Tongue (tissue), 1 donor: ENCODE measurements at regions not wholly inside any gene's neighbourhood (a gene's known extent, or its start where the extent isn't known, plus 50 kb on each side); places are given as distances from the start of the nearest gene placed in this dataset.
"Not testable (repeated sequence)": the region's sequence is repeated elsewhere in the genome, so short reads cannot be mapped to it uniquely, and the experiment has no call there.

ENCODE experiments used
- DNase-seq: peaks from one replicate; pipeline ENCODE4 v3.0.0-alpha.2; 2015

- no peak for DNase-seq
Measured at GRCh38 chr2:65602603-65603235, 170.3 kb upstream of the SPRED2 start.

DNA sequence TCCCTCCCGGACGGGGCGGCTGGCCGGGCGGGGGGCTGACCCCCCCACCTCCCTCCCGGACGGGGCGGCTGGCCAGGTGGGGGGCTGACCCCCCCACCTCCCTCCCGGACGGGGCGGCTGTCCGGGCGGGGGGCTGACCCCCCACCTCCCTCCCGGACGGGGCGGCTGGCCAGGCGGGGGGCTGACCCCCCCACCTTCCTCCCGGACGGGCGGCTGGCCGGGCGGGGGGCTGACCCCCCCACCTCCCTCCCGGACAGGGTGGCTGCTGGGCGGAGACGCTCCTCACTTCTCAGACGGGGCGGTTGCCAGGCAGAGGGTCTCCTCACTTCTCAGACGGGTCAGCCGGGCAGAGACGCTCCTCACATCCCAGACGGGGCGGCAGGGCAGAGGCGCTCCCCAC, 168.5 kb upstream of the SPRED2 start:
- not testable (repeated sequence) for DNase-seq

DNA sequence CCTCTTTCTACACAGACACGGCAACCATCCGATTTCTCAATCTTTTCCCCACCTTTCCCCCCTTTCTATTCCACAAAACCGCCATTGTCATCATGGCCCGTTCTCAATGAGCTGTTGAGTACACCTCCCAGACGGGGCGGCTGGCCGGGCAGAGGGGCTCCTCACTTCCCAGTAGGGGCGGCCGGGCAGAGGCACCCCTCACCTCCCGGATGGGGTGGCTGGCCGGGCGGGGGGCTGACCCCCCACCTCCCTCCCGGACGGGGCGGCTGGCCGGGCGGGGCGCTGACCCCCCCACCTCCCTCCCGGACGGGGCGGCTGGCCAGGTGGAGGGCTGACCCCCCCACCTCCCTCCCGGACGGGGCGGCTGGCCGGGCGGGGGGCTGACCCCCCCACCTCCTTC, 168.0 kb upstream of the SPRED2 start:
- DNase-seq = not testable (repeated sequence)

DNA sequence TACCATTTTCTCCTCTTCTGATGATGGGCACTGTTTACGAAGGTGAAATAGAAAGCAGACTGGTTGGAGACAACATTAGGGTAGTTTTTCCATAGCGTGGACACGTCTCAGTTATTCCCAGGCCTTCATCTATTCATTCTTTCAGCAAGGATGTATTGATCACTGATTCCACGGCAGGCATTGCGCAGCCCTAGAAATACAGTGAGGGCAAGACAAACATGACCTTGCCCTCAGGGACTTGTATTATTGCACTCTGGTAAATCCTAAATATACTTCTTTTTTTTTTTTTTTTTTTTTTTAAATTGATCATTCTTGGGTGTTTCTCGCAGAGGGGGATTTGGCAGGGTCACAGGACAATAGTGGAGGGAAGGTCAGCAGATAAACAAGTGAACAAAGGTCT, 167.3 kb upstream of the SPRED2 start:
- no peak for DNase-seq

GRCh38 chr2:65598996-65599395, 166.6 kb upstream of the SPRED2 start:
- no peak for DNase-seq

GRCh38 chr2:65598264-65598663, 165.9 kb upstream of the SPRED2 start:
- DNase-seq = no peak

DNA sequence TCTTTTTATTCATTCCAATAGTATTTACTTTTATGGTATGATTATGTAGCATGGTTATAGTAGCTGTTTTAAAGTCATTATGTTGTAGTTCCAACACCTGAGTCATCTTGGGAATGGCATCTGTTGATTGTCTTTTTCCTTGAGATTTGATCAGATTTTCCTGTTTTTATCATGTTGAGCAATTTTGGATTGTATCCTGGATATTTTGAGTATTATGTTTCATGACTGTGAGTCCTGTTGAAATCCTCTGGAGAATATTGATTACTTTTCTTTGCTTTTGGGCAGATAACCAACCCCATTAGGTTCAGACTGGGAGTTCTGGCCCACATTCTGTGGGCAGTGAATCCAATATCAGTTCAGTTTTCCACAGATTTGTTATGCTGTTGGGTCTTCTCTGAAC, 163.2 kb upstream of the SPRED2 start:
- DNase-seq = no peak

GRCh38 chr2:65594150-65594549, 161.8 kb upstream of the SPRED2 start:
- no peak for DNase-seq

DNA sequence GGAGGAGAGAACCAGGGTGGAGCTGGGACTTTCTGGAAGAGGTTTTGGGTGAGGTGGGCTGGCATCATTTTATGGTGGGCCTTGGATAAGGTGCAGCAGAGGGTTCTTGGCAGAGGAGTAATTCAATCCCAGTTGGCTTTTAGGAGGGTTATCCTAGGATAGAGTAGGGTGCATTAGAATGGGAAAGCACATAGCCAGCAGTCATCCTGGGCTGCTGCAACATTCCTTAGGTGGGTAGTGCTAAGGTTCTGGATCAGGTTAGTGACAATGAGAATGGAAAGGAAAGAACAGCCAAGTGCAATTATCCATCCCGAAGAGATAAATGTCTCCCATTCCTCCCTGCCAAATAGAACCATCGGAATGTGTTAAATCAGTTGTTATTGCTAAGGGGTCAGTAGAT, 157.3 kb upstream of the SPRED2 start:
- DNase-seq = no peak

DNA sequence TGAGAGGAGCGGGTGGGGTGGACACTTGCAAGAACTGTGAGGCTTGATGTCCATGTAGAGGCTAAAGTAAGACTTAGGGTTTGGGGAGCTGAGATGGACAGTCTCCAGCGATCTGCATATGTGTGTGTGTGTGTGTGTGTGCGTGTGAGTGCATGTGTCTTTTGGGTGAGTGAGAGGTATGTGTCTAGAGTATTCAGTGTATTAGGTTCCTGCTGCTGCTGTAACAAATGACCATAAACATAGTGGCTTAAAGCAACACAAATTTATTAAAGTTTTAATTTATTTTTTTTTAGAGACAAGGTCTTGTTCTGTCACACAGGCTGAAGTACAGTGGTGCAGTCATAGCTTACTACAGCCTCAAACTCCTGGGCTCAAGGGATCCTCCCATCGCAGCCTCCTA, 155.4 kb upstream of the SPRED2 start:
- no peak for DNase-seq

- DNase-seq = no peak
Measured at GRCh38 chr2:65586516-65586915, 154.1 kb upstream of the SPRED2 start.

GRCh38 chr2:65583061-65583460, 150.7 kb upstream of the SPRED2 start:
- no peak for DNase-seq

- DNase-seq = no peak
Measured at GRCh38 chr2:65582364-65582763, 150.0 kb upstream of the SPRED2 start.

- DNase-seq = no peak
Measured at GRCh38 chr2:65580824-65581223, 148.4 kb upstream of the SPRED2 start.

GRCh38 chr2:65579506-65580235, 147.3 kb upstream of the SPRED2 start:
- DNase-seq = no peak

DNA sequence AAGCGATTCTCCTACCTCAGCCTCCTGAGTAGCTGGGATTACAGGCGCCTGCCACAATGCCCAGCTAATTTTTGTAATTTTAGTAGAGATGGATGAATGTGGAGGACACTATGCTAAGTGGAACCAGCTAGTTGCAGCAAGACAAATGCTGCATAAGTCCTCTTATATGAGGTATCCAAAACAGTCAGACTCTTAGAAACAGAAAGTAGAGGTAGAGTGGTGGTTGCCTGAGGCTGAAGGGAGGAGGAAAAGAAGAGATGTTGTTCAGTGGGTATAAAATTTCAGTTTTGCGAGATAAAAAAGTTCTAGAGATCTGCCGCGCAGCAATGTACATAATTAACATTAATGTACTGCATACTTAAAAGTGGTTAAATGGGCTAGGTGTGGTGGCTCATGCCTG, 145.3 kb upstream of the SPRED2 start:
- no peak for DNase-seq

DNA sequence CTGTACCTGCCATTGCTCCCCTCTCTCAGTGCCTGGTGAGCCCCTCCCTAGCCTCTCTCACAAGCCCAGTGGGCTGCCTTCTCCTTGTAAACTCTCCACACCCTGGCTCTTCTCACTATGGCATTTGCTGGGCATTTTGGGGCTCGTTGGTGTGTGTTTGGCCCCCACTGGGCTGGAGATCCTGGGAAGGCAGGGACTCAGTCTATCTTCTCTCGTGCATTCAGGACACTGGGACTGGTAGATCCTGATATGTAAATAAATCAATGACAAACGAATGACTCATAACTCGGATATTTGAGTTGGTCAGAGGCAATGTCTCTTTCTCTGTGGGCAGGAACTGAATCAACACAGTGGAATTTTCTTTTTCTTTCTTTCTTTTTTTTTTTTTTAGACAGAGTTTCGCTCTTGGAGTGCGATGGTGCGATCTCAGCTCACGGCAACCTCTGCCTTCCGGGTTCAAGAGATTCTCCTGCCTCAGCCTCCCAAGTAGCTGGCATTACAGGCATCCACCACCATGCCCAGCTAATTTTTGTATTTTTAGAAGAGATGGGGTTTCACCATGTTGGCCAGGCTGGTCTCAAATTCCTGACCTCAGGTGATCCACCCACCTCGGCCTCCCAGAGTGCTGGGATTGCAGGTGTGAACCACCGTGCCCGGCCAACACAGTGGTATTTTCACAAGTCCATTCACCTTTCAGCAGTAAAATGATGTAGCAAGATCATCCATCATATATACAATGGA, 144.6 kb upstream of the SPRED2 start:
- no peak for DNase-seq

GRCh38 chr2:65576278-65576677, 143.9 kb upstream of the SPRED2 start:
- no peak for DNase-seq

GRCh38 chr2:65574993-65575392, 142.6 kb upstream of the SPRED2 start:
- peak; percentile 67 for DNase-seq

GRCh38 chr2:65568656-65569440, 136.4 kb upstream of the SPRED2 start:
- not testable (repeated sequence) for DNase-seq

DNA sequence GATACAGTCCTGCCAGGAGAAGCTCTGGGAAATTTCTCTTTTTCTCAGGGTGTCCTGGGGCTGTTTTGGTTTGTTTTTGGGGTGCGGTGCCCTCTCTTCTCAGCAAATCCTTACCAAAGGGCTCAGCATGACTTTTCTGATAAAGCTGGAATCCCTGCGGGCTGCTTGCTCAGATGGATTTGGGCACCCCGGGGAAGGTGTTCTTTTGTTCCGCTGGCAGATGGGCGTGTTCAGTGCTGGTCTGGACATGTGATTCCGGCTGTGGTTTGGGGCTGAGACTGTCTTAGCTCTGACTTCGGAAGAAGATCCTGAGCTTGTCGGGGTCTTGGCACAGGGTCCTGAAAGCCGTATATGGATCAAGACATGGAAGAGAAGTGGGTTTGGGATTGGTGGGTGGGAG, 134.2 kb upstream of the SPRED2 start:
- DNase-seq = peak; percentile 50

GRCh38 chr2:65565681-65566080, 133.3 kb upstream of the SPRED2 start:
- no peak for DNase-seq

GRCh38 chr2:65564299-65564698, 131.9 kb upstream of the SPRED2 start:
- no peak for DNase-seq
